ENCODE measurements at regions not wholly inside any gene's neighbourhood (a gene's known extent, or its start where the extent isn't known, plus 50 kb on each side); places are given as distances from the start of the nearest gene placed in this dataset.

GRCh38 chr13:55245005-55245644 lies 1895.6 kb upstream of the PRR20A start:
- no peak for DNase-seq (ENCODE audit: extremely low read depth, insufficient read length)
- no peak for TF ChIP-seq CTCF (IDR thresholded peaks at IDR 0.05; ENCODE audit: insufficient read depth, low read length, poor library complexity, severe bottlenecking)
- Histone ChIP-seq H3K4me3 (replicated peaks; ENCODE audit: low read depth, low read length) (no peak overlapping the region), H3K27me3 (replicated peaks; ENCODE audit: control insufficient read depth, insufficient read depth, low read length) (no peaks in the 10 kb centered on the region), H3K36me3 (ENCODE audit: control insufficient read depth, insufficient read depth, low read length) (no peaks in the 10 kb centered on the region)

- Histone ChIP-seq H3K27me3 (replicated peaks; ENCODE audit: control insufficient read depth, insufficient read depth, low read length) (no peaks in the 10 kb centered on the region), H3K36me3 (ENCODE audit: control insufficient read depth, insufficient read depth, low read length) (no peaks in the 10 kb centered on the region), H3K4me3 (replicated peaks; ENCODE audit: low read depth, low read length) (no peak overlapping the region)
- no peak for DNase-seq (ENCODE audit: extremely low read depth, insufficient read length)
- TF ChIP-seq CTCF (IDR thresholded peaks at IDR 0.05; ENCODE audit: insufficient read depth, low read length, poor library complexity, severe bottlenecking), result no peak
These were observed 1885.5 kb upstream of the PRR20A start for GRCh38 chr13:55255236-55255635.

GRCh38 chr13:55263045-55263444 lies 1877.7 kb upstream of the PRR20A start:
- Histone ChIP-seq H3K36me3 (ENCODE audit: control insufficient read depth, insufficient read depth, low read length) (no peaks in the 10 kb centered on the region), H3K27me3 (replicated peaks; ENCODE audit: control insufficient read depth, insufficient read depth, low read length) (no peaks in the 10 kb centered on the region), H3K4me3 (replicated peaks; ENCODE audit: low read depth, low read length) (no peak overlapping the region)
- no peak for DNase-seq (ENCODE audit: extremely low read depth, insufficient read length)
- no peak for TF ChIP-seq CTCF (IDR thresholded peaks at IDR 0.05; ENCODE audit: insufficient read depth, low read length, poor library complexity, severe bottlenecking)

GRCh38 chr13:55266644-55267043 lies 1874.1 kb upstream of the PRR20A start:
- TF ChIP-seq CTCF (IDR thresholded peaks at IDR 0.05; ENCODE audit: insufficient read depth, low read length, poor library complexity, severe bottlenecking), result no peak
- Histone ChIP-seq H3K4me3 (replicated peaks; ENCODE audit: low read depth, low read length) (no peak overlapping the region), H3K36me3 (ENCODE audit: control insufficient read depth, insufficient read depth, low read length) (no peaks in the 10 kb centered on the region), H3K27me3 (replicated peaks; ENCODE audit: control insufficient read depth, insufficient read depth, low read length) (no peaks in the 10 kb centered on the region)
- no peak for DNase-seq (ENCODE audit: extremely low read depth, insufficient read length)

GRCh38 chr13:55298201-55298600 lies 1842.5 kb upstream of the PRR20A start:
- no peak overlapping the region for H3K4me3 ChIP-seq (replicated peaks; ENCODE audit: low read depth, low read length)
- no peaks in the 10 kb centered on the region for H3K27me3 ChIP-seq (replicated peaks; ENCODE audit: control insufficient read depth, insufficient read depth, low read length)
- H3K36me3 ChIP-seq (ENCODE audit: control insufficient read depth, insufficient read depth, low read length), result no peaks in the 10 kb centered on the region
- no peak for TF ChIP-seq CTCF (IDR thresholded peaks at IDR 0.05; ENCODE audit: insufficient read depth, low read length, poor library complexity, severe bottlenecking)
- no peak for DNase-seq (ENCODE audit: extremely low read depth, insufficient read length)

GRCh38 chr13:55302568-55302967 lies 1838.2 kb upstream of the PRR20A start:
- DNase-seq (ENCODE audit: extremely low read depth, insufficient read length), result no peak
- no peak overlapping the region for H3K4me3 ChIP-seq (replicated peaks; ENCODE audit: low read depth, low read length)
- no peaks in the 10 kb centered on the region for H3K27me3 ChIP-seq (replicated peaks; ENCODE audit: control insufficient read depth, insufficient read depth, low read length)
- H3K36me3 ChIP-seq (ENCODE audit: control insufficient read depth, insufficient read depth, low read length), result no peaks in the 10 kb centered on the region
- no peak for TF ChIP-seq CTCF (IDR thresholded peaks at IDR 0.05; ENCODE audit: insufficient read depth, low read length, poor library complexity, severe bottlenecking)

All from GM06990 (cell line).